NT2/D1 (cell line): ENCODE measurements at regions not wholly inside any gene's neighbourhood (a gene's known extent, or its start where the extent isn't known, plus 50 kb on each side); places are given as distances from the start of the nearest gene placed in this dataset.

Source experiments
- YY1 ChIP-seq: IDR thresholded peaks from 2 replicates; pipeline ENCODE4 v1.6.1; 2011; ENCODE audit not compliant: insufficient read length, insufficient read depth
- ZNF274 ChIP-seq: IDR thresholded peaks from 2 replicates; pipeline ENCODE4 v1.6.1; 2011; ENCODE audit warnings: mild to moderate bottlenecking, low read depth, low read length

GRCh38 chr13:87582399-87582798 is 88.8 kb upstream of the SLITRK5 start:
- no peak for TF ChIP-seq YY1
- no peak for TF ChIP-seq ZNF274
